SK-N-DZ (cell line): ENCODE measurements at regions not wholly inside any gene's neighbourhood (a gene's known extent, or its start where the extent isn't known, plus 50 kb on each side); places are given as distances from the start of the nearest gene placed in this dataset.
"Not testable (repeated sequence)": the region's sequence is repeated elsewhere in the genome, so short reads cannot be mapped to it uniquely, and the experiment has no call there.

Experiments used
- DNase-seq: peaks from one replicate; pipeline ENCODE4 v3.0.0-alpha.2; 2015; ENCODE audit warnings: low spot score

- no peak for DNase-seq
These were observed 282.8 kb upstream of the PROK2 start for GRCh38 chr3:72067721-72068120.

- peak; percentile 10 for DNase-seq
These were observed 281.1 kb upstream of the PROK2 start for GRCh38 chr3:72065872-72066641.

GRCh38 chr3:72065236-72065635, 280.3 kb upstream of the PROK2 start:
- no peak for DNase-seq

- not testable (repeated sequence) for DNase-seq
These were observed 279.8 kb upstream of the PROK2 start for GRCh38 chr3:72064727-72065126.

- no peak for DNase-seq
These were observed 277.1 kb upstream of the PROK2 start for GRCh38 chr3:72062017-72062416.

- DNase-seq = no peak
These were observed 275.6 kb upstream of the PROK2 start for GRCh38 chr3:72060447-72061034.

- DNase-seq = no peak
These were observed 273.6 kb upstream of the PROK2 start for GRCh38 chr3:72058493-72059081.

- DNase-seq = no peak
These were observed 270.5 kb upstream of the PROK2 start for GRCh38 chr3:72055436-72055835.

GRCh38 chr3:72054976-72055375, 270.0 kb upstream of the PROK2 start:
- DNase-seq = no peak

- no peak for DNase-seq
These were observed 268.0 kb upstream of the PROK2 start for GRCh38 chr3:72052841-72053409.

GRCh38 chr3:72050771-72051170, 265.8 kb upstream of the PROK2 start:
- no peak for DNase-seq

- DNase-seq = no peak
These were observed 265.2 kb upstream of the PROK2 start for GRCh38 chr3:72050048-72050632.

- DNase-seq = no peak
These were observed 264.4 kb upstream of the PROK2 start for GRCh38 chr3:72049300-72049699.

GRCh38 chr3:72048873-72049272, 263.9 kb upstream of the PROK2 start:
- DNase-seq = no peak

- no peak for DNase-seq
These were observed 262.4 kb upstream of the PROK2 start for GRCh38 chr3:72047221-72047871.

GRCh38 chr3:72044231-72044855, 259.4 kb upstream of the PROK2 start:
- DNase-seq = no peak

GRCh38 chr3:72043204-72044133, 258.5 kb upstream of the PROK2 start:
- DNase-seq = no peak

GRCh38 chr3:72042397-72043203, 257.7 kb upstream of the PROK2 start:
- DNase-seq = no peak

GRCh38 chr3:72041511-72041910, 256.6 kb upstream of the PROK2 start:
- peak; percentile 5 for DNase-seq
